ENCODE measurements at regions not wholly inside any gene's neighbourhood (a gene's known extent, or its start where the extent isn't known, plus 50 kb on each side); places are given as distances from the start of the nearest gene placed in this dataset.
"Not testable (repeated sequence)": the region's sequence is repeated elsewhere in the genome, so short reads cannot be mapped to it uniquely, and the experiment has no call there.

GRCh38 chr9:39567396-39567795, 211.9 kb downstream of the SPATA31A1 start:
- TF ChIP-seq, protein P1, sequence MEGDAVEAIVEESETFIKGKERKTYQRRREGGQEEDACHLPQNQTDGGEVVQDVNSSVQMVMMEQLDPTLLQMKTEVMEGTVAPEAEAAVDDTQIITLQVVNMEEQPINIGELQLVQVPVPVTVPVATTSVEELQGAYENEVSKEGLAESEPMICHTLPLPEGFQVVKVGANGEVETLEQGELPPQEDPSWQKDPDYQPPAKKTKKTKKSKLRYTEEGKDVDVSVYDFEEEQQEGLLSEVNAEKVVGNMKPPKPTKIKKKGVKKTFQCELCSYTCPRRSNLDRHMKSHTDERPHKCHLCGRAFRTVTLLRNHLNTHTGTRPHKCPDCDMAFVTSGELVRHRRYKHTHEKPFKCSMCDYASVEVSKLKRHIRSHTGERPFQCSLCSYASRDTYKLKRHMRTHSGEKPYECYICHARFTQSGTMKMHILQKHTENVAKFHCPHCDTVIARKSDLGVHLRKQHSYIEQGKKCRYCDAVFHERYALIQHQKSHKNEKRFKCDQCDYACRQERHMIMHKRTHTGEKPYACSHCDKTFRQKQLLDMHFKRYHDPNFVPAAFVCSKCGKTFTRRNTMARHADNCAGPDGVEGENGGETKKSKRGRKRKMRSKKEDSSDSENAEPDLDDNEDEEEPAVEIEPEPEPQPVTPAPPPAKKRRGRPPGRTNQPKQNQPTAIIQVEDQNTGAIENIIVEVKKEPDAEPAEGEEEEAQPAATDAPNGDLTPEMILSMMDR (IDR thresholded peaks at IDR 0.05; ENCODE audit: poor library complexity) = not testable (repeated sequence)
- not testable (repeated sequence) for TF ChIP-seq EZH2 (IDR thresholded peaks at IDR 0.05; ENCODE audit: borderline replicate concordance); EZH2phosphoT487 (IDR thresholded peaks at IDR 0.05; ENCODE audit: low read depth, severe bottlenecking, unreplicated experiment)
